WI38 (cell line): ENCODE measurements at regions not wholly inside any gene's neighbourhood (a gene's known extent, or its start where the extent isn't known, plus 50 kb on each side); places are given as distances from the start of the nearest gene placed in this dataset.

Experiments
- H3K4me3 ChIP-seq: 2 replicates; pipeline ENCODE4 v1.5.1; 2011; ENCODE audit warnings: low read depth, mild to moderate bottlenecking, control low read depth, low read length
- CTCF ChIP-seq: IDR thresholded peaks from 2 replicates; pipeline ENCODE4 v1.5.1; 2012; ENCODE audit warnings: low read depth, mild to moderate bottlenecking, control low read depth, low read length

- no peak overlapping the region for H3K4me3 ChIP-seq
- no peak for TF ChIP-seq CTCF
Observed at GRCh38 chr10:129413024-129413423, 54.0 kb upstream of the MGMT start.

GRCh38 chr10:129415215-129416140 is 51.6 kb upstream of the MGMT start:
- no peak for TF ChIP-seq CTCF
- no peak overlapping the region for H3K4me3 ChIP-seq

GRCh38 chr10:129416155-129416554 is 50.9 kb upstream of the MGMT start:
- TF ChIP-seq CTCF, result no peak
- no peak overlapping the region for H3K4me3 ChIP-seq

- no peak overlapping the region for H3K4me3 ChIP-seq
- TF ChIP-seq CTCF, result no peak
Observed at GRCh38 chr10:129416956-129417765, 49.9 kb upstream of the MGMT start.
